DOHH2 (cell line): ENCODE measurements at regions not wholly inside any gene's neighbourhood (a gene's known extent, or its start where the extent isn't known, plus 50 kb on each side); places are given as distances from the start of the nearest gene placed in this dataset.

Experiments
- CTCF ChIP-seq: fragments of 200-600 bp; sonication (generic); IDR thresholded peaks from one replicate; pipeline ENCODE4 v1.5.1; 2014; ENCODE audit warnings: antibody characterized with exemption, mild to moderate bottlenecking, low read depth, low read length; ENCODE audit not compliant: poor library complexity, severe bottlenecking
- EZH2phosphoT487 ChIP-seq: fragments of 200-600 bp; sonication (generic); IDR thresholded peaks from 2 replicates; pipeline ENCODE4 v1.6.1; 2017; ENCODE audit warnings: borderline replicate concordance, mild to moderate bottlenecking, antibody characterized with exemption, low read length, moderate library complexity, mixed read lengths

- TF ChIP-seq CTCF (no peak), EZH2phosphoT487 (no peak)
Measured at GRCh38 chr2:378364-378763, 90.5 kb upstream of the ALKAL2 start.
